Activated T-cell treated with anti-CD3 and anti-CD28 coated beads for 48 hours (primary cell): ENCODE measurements at regions not wholly inside any gene's neighbourhood (a gene's known extent, or its start where the extent isn't known, plus 50 kb on each side); places are given as distances from the start of the nearest gene placed in this dataset.
"Not testable (repeated sequence)": the region's sequence is repeated elsewhere in the genome, so short reads cannot be mapped to it uniquely, and the experiment has no call there.

ENCODE experiments used
- DNase-seq: peaks from one replicate; pipeline ENCODE4 v3.0.0-alpha.2; 2020; ENCODE audit warnings: low read depth

DNA sequence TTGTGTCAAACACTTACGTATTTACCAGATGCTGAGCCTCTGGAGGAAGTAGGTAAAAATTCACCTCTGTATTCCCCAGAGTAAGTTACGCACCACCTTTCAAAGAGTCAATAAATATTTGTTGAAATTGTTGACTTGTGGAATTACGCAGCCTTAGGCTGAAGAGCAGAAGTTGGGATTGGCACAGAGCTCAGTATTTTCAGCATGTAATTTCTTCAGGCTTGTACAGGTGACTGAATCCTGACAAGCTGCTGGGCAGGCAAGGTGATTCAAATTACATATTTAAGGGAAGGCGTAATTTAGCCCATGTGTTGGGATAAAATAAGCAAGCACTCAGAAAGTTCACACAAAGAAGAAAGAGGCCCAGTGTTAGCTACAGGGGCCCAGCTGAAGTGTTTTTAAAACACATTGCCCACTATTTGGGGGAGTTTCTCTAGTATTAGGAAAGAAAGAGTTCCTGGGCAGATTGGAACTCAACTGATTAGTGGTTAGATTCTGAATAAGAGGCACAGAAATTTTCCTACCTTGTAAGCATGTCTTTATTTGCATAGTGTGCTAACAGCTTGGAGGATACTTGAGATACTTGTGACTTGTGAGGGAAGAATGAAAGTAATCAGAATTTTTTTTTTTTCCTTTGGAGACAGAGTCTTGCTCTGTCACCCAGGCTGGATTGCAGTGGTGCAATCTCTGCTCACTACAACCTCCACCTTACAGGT, 165.3 kb upstream of the FBXL7 start:
- no peak for DNase-seq

DNA sequence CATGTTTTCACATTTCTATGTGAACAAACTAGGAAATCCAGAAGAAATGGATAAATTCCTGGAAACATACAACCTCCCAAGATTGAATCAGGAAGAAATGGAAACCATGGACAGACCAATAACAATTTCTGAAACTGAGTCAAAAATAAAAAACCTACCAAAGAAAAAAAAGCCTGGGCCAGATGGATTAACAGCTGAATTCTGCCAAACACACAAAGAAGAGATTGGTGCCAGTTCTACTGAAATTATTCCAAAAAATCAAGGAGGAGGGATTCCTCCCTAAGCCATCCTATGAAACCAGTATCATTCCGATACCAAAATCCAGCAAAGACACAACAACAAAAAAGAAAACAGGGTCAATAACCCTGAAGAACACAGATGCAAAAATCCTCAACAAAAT, 166.9 kb upstream of the FBXL7 start:
- no peak for DNase-seq

DNA sequence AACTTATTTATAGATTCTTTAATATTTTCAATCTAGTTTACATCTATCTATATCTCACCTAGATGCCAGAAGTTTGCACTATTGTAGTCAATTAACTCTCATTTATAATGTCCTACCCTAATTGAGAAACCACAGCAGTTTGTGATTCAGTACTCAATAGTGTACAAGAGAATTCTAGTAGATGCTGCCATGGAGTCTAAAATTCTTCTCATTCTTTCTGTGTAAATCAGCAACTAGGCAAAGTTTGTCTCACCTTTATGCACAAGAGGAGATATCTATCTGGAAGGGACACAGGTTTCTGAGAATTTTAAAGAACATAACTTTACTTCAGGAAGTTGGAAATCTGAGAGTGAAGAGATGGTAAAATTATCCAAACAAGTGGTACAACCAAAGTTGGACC, 173.0 kb upstream of the FBXL7 start:
- no peak for DNase-seq

DNA sequence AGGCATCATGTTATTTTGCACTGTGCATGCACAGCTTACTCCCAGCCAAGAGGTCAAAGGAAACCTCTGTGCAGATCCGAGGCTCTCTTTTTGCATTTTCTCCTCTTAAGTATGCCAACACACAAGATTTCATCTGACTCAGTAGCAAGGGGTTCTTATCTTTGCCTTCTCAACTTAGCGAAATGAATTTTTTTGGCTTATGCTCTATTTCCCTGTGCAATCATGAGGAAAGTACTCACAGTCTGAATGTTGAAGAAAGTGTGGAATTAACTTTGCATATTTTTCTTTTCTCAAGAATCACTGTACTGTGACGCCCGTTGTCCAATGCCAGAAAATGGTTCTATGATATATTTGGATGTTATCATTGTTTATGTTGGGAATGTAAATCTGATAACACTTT, 173.5 kb upstream of the FBXL7 start:
- DNase-seq = no peak

DNA sequence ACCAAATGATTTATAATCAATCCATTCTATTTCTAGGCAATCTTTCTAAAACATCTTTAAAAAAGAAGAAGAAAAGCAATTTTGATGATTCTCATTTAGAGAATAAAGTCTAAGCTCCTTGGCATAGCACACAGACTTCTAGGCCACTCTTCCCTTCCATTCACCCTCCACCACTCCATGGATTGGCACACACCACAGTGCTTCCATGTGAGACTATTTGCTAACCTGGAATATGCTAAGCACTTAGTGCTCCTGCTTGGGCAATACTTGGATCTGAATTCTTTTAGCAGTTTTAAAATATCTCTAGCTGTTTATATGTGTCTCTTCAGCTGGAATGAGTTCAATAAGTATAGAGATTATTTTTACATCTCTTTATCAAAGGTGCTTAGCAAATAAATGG, 177.6 kb upstream of the FBXL7 start:
- no peak for DNase-seq

DNA sequence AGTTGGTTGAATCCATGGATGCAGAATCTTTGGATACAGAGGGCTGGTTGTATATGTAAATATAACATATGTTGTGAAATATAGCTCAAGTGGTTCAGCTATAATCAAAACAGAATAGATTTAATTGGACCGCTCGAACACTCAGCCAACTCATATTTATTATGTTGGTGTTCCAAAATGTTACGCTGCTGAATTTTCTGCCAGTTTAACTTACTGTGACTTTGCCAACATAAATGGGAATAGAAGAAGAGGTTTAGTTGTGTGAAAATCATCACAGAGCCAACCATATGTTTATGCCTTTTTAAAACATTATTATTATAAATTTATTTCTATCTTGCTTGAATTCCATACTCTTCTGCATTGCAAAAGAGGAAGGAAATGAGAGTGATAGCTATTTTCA, 178.2 kb upstream of the FBXL7 start:
- DNase-seq = no peak

DNA sequence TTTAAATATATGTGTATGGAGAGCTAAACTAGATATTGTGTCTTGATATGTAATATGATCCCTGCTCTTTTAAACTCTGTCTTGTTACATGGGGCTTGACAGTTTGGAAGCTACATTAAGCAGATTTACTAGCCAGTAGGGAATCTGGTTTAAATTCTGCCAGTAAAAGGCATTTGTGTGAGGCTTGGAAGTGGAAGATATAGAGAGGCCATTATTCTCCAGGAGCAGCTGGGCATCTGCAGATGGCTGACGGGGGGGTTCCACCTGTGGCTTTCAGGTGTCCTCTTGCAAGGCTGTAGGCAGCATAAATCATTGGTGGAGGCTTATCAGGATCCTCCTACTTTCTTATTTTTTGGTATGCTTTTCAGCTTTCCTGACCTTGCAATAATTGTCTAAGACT, 179.1 kb upstream of the FBXL7 start:
- no peak for DNase-seq

DNA sequence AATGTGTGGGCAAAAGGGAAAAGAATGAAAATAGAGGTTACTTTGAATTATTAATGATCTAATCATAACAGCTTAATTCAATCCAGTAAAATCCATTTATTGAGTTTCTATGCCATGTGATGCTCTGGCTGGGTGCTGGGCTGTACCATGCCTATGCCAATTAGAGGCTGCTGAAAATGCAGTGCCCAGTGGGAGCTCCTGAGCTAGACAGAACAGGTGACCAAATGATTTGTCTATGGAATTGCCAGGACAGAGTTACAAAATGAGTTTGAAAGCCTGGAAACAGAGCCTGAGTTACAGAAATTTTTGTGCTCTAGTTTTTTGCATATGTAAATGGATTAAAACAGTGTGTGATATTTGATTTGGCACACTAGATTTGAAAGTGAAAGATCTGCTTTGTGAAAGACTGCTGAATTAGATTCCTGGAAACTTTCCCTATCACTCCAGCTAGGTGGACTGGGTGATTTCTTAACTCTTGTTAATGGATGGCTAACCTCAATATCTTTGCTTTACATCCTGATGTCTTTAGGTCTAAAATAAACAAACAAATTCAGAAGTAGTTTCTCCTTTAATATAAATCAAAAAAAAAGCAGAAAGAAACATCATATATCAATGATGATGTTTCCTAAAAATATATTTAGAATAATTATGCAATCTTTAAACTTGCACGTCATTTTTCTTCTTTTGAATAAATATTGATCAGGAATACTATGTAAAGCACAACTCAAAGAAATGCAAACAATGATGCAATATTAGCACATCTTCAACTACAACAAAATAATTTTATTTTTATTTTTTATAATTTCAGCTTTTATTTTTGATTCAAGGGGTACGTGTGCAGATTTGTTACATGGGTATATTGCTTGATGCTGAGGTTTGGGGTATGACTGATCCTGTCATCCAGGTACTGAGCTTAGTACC, 194.8 kb upstream of the FBXL7 start:
- DNase-seq = no peak

DNA sequence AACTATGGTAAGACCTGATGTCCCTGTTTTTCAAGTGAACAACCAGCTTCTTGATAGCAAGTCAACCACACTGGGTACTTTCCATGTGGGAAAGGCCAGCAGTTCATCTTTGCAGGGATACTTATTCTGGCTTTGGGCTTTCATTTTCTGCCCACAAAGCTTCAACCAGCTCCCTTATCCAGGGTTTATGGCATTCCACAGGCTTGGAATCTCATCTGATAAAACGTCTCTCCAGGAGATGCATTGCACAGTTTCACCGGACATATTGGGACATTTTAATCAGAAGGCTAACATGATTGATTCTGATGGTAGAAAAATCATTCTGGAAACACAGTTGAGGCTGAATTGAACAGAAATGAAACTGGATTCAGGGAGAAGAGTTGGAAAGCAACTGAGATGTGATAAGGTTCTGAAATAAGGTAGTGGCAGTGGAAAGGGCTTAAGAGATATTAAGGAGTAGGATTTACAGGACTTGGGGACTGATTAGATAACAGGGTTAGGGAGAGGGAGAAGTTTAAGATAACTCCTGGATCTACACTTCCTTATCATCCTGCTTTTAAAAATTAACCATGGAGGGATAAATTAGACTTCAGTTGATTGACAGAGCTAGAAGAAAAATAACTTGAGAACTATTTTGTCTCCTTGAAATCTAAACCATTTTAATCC, 195.8 kb upstream of the FBXL7 start:
- no peak for DNase-seq

DNA sequence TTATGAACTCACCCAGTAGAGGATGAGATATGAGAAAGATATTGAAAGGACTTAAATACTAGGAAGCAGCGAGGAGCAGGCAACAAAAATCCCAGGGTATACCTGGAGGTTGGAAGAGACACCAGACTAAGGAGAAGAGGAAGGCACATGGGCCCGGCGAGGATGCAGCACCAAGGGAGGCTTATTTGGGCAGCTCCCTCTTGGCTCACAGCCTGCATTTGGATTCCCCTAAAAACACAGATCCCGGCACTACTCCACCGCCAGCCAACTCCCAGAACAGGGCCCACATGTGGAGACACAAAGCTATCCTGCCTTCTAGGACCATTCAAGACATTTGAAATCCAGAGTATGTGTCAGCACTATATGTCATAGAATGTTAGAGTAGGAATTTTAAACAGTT, 199.8 kb upstream of the FBXL7 start:
- DNase-seq = no peak

DNA sequence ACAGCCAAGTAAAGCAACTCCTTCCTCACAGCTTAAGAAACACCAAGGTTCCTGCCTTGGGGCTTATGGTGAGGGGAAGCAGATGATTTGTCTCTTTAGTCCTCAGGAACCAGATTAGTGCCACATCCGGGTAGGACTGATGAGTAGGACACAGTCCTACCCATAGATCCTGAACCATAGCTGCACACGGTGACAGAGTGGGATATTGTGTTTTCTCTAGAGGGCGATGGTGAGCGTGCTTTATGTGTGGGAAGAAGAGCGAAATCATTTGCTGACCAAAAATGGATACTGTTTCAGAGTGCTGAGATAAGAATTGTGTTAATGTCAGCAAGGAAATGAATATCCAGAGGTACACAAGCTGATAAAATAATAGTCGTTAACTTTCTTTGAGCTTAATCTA, 209.0 kb upstream of the FBXL7 start:
- DNase-seq = no peak

DNA sequence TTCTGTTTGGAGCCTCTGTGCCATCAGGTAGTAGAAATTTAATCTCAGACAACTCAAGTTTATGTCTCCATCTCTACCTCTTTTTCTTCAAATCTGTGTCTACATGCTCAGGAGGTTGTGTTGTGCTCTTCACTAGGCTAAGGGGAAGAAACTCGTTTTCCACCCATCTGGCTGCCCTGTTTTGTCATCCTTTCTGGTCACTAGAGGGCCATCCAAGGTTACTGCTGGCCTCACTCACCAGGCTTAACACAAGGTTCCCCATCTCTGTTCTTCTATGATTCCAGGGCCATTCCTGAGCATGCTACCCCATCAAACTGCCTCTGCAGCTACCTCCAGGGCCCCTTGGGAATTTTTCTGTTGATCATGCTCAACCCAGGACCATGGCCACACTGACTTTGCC, 213.3 kb upstream of the FBXL7 start:
- no peak for DNase-seq

DNA sequence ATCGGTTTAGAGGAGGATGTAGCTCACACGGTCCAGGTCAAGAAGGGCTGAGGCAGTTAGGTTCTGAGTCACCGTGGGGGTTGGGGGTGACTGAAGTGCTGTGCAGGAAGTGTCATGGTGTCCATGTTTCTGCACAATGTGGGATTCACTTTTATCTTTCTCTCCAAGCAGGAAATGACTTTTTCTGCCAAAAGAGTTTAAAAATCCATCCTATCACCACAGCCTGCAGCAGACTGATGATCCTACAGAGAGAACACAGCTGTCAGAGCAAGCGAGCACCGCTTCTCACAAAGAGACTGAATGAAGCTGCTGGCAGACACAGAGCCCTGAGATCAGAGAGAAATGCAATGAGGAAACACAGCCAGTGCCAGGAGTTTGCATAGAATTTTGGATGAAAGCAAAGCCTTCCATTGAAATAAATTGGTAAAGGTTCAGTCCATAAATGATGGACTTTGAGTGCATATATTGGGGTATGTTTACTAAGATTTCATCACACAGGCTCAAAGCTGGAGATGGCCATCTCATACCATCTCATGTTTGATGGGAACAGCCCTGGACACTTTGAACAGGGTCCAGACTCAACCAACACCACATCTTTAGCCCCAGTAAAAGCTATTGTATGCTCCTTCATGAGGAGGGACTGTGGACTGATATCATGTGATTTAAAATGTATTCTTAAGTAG, 213.9 kb upstream of the FBXL7 start:
- DNase-seq = no peak

DNA sequence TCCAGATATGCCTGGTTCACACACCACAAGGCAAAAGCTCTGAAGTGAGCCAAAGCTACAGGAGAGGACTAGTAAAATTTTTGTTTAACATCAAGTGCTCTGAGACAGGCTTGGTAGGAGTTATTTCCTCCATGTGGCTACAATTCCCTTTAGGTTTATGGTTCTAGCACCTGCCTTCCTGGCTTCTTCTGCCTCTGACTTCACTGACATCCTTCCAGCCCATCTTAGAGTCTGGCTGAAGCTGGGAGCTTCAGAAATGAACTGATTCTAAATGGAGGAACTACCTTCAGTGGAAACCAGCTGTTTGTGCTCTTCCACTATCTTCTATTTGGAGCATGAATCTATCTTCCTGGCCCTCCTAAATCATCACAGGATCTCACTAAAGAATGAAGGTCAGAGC, 215.3 kb upstream of the FBXL7 start:
- DNase-seq = no peak

DNA sequence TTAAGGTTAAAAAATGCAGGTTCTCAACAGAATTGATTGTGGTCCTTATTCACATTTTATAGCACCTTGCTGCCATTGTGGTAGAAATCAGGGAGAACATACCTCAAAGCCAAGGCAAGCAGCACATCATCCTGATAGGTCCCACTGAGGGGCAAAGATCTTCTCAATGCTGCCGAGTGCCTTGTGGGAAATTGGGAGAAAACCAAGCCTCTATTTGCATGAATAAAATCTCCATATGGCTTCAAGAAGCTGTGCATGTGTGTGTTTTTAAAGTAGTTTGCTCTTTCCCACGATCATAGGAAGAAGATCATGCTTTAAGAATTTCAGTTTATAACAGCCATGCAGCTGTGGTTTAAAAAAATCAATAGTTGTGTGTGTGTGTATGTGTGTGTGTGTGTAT, 216.9 kb upstream of the FBXL7 start:
- DNase-seq = no peak

DNA sequence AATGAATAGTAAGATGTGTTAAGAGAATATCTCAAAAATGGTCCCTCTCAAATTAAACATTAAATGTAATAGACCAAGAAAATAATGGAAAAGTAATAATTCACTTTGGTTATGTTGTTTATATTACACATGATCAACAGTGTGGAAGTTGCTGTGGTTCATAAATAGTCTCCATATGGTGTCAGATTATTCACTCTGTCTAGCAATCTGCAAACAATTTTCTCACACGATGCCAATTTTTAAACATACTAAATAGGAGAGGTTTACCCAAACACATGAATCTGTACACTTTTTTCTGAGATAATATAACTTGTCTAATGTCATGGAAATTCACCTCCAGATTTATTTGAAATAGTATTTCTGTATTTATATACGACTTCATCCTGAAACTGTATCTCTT, 217.4 kb upstream of the FBXL7 start:
- DNase-seq = no peak

DNA sequence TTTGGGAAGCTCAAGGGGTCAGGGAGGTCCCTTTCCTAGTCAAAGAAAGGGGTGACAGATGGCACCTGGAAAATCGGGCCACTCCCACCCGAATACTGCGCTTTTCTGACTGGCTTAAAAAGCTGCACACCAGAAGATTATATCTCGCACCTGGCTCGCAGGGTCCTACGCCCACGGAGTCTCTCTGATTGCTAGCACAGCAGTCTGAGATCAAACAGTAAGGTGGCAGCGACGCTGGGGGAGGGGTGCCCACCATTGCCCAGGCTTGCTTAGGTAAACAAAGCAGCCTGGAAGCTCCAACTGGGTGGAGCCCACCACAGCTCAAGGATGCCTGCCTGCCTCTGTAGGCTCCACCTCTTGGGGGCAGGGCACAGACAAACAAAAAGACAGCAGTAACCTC, 228.4 kb upstream of the FBXL7 start:
- not testable (repeated sequence) for DNase-seq

DNA sequence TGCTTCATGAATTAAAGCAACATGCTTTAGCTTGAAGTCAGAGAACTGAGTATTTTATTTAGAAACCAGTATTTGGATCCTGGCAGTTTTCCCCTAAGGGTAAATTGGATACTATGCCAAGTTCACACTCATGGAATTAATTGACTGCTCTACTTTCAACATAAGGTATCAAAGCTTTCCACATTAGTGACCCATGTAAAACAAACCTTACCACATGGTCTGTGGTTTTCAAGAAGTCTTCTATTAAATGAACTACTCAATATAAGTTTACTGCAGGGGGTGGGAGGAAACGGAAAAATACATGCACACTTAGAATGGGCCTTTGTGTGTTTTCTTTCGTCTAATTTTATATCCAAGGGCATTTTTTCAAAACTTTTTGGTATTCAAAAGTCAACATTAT, 232.0 kb upstream of the FBXL7 start:
- no peak for DNase-seq

DNA sequence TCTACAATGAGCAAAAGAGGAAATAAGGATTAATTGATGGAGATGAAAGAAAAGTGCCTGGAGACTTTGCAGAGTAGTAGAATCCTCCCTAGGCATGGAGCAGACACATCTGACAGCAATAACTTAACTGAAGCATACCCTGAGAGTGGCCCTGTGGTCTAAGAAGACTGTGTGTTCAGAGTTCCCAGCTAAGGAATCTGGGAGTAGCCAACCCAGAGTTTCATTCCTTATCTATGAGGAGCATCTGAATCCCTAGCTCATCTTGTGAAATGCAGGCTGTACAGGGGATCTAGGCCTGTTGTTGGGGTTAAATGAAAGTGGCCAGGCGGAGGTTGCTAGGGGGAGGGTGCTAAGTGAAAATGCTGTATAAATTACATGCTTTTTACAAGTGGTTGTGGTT, 233.1 kb upstream of the FBXL7 start:
- DNase-seq = no peak

DNA sequence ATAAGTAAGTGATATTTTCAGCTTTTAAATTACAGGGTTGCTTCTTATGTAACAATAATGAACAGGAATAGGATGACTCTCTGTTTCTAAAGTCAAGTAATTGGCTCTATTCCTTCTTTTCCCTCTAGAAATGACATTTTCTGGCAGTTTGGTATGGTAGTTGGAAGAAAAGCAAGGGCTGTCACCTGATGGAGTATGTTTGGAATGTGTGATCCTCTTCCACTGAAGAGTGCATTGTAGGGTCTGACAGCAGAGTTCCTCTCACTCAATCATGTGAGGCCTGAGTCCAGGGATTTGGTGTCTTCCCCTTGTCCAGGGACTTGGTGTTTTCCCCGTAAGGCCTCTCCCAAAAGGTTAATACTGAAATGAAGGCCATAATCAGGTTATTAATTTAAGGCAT, 233.8 kb upstream of the FBXL7 start:
- DNase-seq = no peak

DNA sequence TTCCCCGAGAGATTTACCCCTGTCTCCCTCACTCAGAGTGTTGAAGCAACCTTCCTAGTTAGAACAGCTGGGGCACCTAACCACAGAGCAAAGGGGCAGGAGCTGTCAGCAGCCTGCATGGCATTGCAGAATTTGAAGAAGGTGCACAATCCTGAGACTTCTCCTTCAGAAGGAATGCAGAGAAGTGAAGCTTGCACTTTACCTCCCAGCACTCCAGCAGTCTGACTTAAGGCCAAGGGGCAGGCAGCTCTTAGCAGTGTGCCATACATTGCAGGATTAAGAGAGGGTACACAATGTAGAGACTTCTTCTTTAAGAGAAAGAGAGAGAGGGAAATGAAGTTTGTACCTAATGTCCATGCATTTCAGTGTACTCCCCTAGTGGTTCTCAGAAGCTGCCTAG, 236.0 kb upstream of the FBXL7 start:
- DNase-seq = no peak

DNA sequence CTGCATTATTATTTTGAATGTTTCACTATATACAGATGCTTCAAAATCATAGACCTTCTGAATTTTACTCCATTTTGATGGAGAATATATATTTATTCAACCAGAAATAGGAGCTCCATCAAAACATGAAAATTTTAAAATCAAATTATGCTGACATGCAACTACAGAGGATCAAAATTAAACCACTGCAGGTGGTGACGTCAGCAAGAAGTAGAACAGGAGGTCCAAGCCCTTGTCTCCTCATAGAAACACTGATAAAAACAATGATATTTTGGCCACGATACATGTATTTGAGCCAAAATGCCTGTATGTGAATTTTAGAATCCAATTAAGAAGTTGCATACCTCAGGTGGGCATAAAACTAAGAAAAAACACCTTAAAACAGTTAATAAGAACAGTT, 236.6 kb upstream of the FBXL7 start:
- no peak for DNase-seq
